ENCODE measurements at regions not wholly inside any gene's neighbourhood (a gene's known extent, or its start where the extent isn't known, plus 50 kb on each side); places are given as distances from the start of the nearest gene placed in this dataset.

GRCh38 chr18:27695503-27695902 is 481.4 kb downstream of the CDH2 start:
- TF ChIP-seq EP300 (IDR thresholded peaks at IDR 0.05), result no peak
- no peak for TF ChIP-seq CTCF (IDR thresholded peaks at IDR 0.05)
- TF ChIP-seq POLR2AphosphoS5 (IDR thresholded peaks at IDR 0.05), result no peak
- TF ChIP-seq POLR2A (IDR thresholded peaks at IDR 0.05), result no peak
